ENCODE measurements at regions not wholly inside any gene's neighbourhood (a gene's known extent, or its start where the extent isn't known, plus 50 kb on each side); places are given as distances from the start of the nearest gene placed in this dataset.
A peak's percentile ranks its signal among the peaks of the same experiment; 100 is the strongest.
"Not testable (repeated sequence)": the region's sequence is repeated elsewhere in the genome, so short reads cannot be mapped to it uniquely, and the experiment has no call there.

GRCh38 chr21:14284481-14284880 lies 68.5 kb downstream of the RBM11 start:
- BruUV-seq (replicated peaks): no TSS peak
- dilution Hi-C loops (cut with MboI; ENCODE audit: extremely low pct_ligation_motif_present, low sequenced_read_pairs) (no loop called here), intact Hi-C loops (cut with micrococcal nuclease) (no loop called here)
- ChIA-PET CTCF (no interaction called here), POLR2A (no interaction called here)
- H3K4me2 ChIP-seq (ENCODE audit: insufficient read depth, low read length): no peak overlapping the region
- H3K9me3 ChIP-seq (replicated peaks; ENCODE audit: control insufficient read depth, insufficient read depth, low read length): no peaks in the 10 kb centered on the region
- no peaks in the 10 kb centered on the region for H3K4me1 ChIP-seq (ENCODE audit: control insufficient read depth, extremely low read depth, insufficient read depth, low read length)
- FAIRE-seq: no peak
- H2AFZ ChIP-seq (ENCODE audit: low read depth, low read length): no peak overlapping the region
- H3K79me2 ChIP-seq (ENCODE audit: control insufficient read depth, insufficient read depth, low read length): no peaks in the 10 kb centered on the region
- H3K9ac ChIP-seq (replicated peaks; ENCODE audit: extremely low read depth, insufficient read depth, low read length): no peak overlapping the region
- no peak overlapping the region for H3K4me3 ChIP-seq (replicated peaks in 1 of 3; ENCODE audit: insufficient read depth in 1 of 3, low read depth in 1 of 3, low read length in 3 of 3)
- no peak for DNase-seq (ENCODE audit: low read depth, low spot score)
- TF ChIP-seq GATA2 (IDR thresholded peaks at IDR 0.05; ENCODE audit: insufficient read depth, insufficient read length, low read depth, low read length) (no peak), FOS (IDR thresholded peaks at IDR 0.05; ENCODE audit: borderline replicate concordance, insufficient read depth, low read length) (no peak), EZH2 (IDR thresholded peaks at IDR 0.05; ENCODE audit: borderline replicate concordance, low read depth, low read length, severe bottlenecking) (no peak)
- TF ChIP-seq, protein P1, sequence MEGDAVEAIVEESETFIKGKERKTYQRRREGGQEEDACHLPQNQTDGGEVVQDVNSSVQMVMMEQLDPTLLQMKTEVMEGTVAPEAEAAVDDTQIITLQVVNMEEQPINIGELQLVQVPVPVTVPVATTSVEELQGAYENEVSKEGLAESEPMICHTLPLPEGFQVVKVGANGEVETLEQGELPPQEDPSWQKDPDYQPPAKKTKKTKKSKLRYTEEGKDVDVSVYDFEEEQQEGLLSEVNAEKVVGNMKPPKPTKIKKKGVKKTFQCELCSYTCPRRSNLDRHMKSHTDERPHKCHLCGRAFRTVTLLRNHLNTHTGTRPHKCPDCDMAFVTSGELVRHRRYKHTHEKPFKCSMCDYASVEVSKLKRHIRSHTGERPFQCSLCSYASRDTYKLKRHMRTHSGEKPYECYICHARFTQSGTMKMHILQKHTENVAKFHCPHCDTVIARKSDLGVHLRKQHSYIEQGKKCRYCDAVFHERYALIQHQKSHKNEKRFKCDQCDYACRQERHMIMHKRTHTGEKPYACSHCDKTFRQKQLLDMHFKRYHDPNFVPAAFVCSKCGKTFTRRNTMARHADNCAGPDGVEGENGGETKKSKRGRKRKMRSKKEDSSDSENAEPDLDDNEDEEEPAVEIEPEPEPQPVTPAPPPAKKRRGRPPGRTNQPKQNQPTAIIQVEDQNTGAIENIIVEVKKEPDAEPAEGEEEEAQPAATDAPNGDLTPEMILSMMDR (IDR thresholded peaks at IDR 0.05; ENCODE audit: extremely low read depth in 1 of 2, insufficient read depth in 1 of 2, low read depth in 1 of 2, low read length in 2 of 2): no peak
- H4K20me1 ChIP-seq (replicated peaks; ENCODE audit: control insufficient read depth, extremely low read depth, insufficient read depth, low read length): no peaks in the 10 kb centered on the region
- no peaks in the 10 kb centered on the region for H3K36me3 ChIP-seq (ENCODE audit: control insufficient read depth in 2 of 2, extremely low read depth in 1 of 2, insufficient read depth in 2 of 2, low read length in 2 of 2)
- H3K27me3 ChIP-seq (ENCODE audit: control insufficient read depth in 2 of 2, insufficient read depth in 2 of 2, low read length in 2 of 2): peaks cover 0 to 2% of the 10 kb centered on the region in 2 experiments
- H3K9me1 ChIP-seq (replicated peaks; ENCODE audit: control insufficient read depth, extremely low read depth, insufficient read depth, low read length): no peaks in the 10 kb centered on the region
- H3K27ac ChIP-seq (ENCODE audit: insufficient read depth, low read depth, low read length): no peak overlapping the region

DNA sequence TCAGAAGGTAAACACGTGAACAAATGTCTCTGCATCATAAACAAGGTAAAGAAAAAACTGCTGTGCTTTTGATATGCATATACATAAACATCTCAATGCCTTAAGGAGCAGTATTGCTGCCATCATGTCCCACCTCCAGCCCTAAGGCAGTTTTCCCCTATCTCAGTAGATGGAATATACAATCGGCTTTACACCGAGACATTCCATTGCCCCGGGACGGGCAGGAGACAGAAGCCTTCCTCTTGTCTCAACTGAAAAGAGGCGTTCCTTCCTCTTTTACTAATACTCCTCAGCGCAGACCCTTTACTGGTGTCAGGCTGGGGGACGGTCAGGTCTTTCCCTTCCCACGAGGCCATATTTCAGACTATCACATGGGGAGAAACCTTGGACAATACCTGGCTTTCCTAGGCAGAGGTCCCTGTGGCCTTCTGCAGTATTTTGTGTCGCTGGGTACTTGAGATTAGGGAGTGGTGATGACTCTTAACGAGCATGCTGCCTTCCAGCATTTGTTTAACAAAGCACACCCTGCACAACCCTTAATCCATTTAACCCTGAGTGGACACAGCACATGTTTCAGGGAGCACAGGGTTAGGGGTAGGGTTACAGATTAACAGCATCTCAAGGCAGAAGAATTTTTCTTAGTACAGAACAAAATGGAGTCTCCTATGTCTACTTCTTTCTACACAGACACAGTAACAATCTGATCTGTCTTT lies 65.4 kb downstream of the RBM11 start:
- CTCF ChIA-PET; FAIRE-seq; H3K9me3 ChIP-seq (replicated peaks; ENCODE audit: control insufficient read depth, insufficient read depth, low read length); DNase-seq (ENCODE audit: low read depth, low spot score); H3K36me3 ChIP-seq (ENCODE audit: control insufficient read depth in 2 of 2, extremely low read depth in 1 of 2, insufficient read depth in 2 of 2, low read length in 2 of 2); POLR2A ChIA-PET; H3K27ac ChIP-seq (ENCODE audit: insufficient read depth, low read depth, low read length); H3K27me3 ChIP-seq (ENCODE audit: control insufficient read depth in 2 of 2, insufficient read depth in 2 of 2, low read length in 2 of 2); H4K20me1 ChIP-seq (replicated peaks; ENCODE audit: control insufficient read depth, extremely low read depth, insufficient read depth, low read length); H3K4me2 ChIP-seq (ENCODE audit: insufficient read depth, low read length); H3K79me2 ChIP-seq (ENCODE audit: control insufficient read depth, insufficient read depth, low read length); H3K9ac ChIP-seq (replicated peaks; ENCODE audit: extremely low read depth, insufficient read depth, low read length); BruUV-seq (replicated peaks); H3K4me3 ChIP-seq (replicated peaks in 1 of 3; ENCODE audit: insufficient read depth in 1 of 3, low read depth in 1 of 3, low read length in 3 of 3); H3K4me1 ChIP-seq (ENCODE audit: control insufficient read depth, extremely low read depth, insufficient read depth, low read length); intact Hi-C loops (cut with micrococcal nuclease); H3K9me1 ChIP-seq (replicated peaks; ENCODE audit: control insufficient read depth, extremely low read depth, insufficient read depth, low read length); dilution Hi-C loops (cut with MboI; ENCODE audit: extremely low pct_ligation_motif_present, low sequenced_read_pairs): not testable (repeated sequence)
- peak overlapping the region; percentile 33 for H2AFZ ChIP-seq (ENCODE audit: low read depth, low read length)
